Amniotic epithelial cell (primary cell): ENCODE measurements at regions not wholly inside any gene's neighbourhood (a gene's known extent, or its start where the extent isn't known, plus 50 kb on each side); places are given as distances from the start of the nearest gene placed in this dataset.

Experiments
- DNase-seq: peaks from one replicate; pipeline ENCODE4 v3.0.0-alpha.2; 2010; ENCODE audit warnings: low read depth

- no peak for DNase-seq
Measured at GRCh38 chr2:151197184-151198108, 64.2 kb downstream of the RBM43 start.

GRCh38 chr2:151193576-151193975 is 68.1 kb downstream of the RBM43 start:
- DNase-seq = no peak

GRCh38 chr2:151192681-151193080 is 69.0 kb downstream of the RBM43 start:
- no peak for DNase-seq

GRCh38 chr2:151191001-151191400 is 70.7 kb downstream of the RBM43 start:
- DNase-seq = no peak

GRCh38 chr2:151189125-151189524 is 72.5 kb downstream of the RBM43 start:
- no peak for DNase-seq

GRCh38 chr2:151186011-151186410 is 75.7 kb downstream of the RBM43 start:
- no peak for DNase-seq

GRCh38 chr2:151182899-151183809 is 78.5 kb downstream of the RBM43 start:
- DNase-seq = no peak

GRCh38 chr2:151182396-151182795 is 79.3 kb downstream of the RBM43 start:
- no peak for DNase-seq

GRCh38 chr2:151181524-151181923 is 80.1 kb downstream of the RBM43 start:
- DNase-seq = no peak

GRCh38 chr2:151180123-151180522 is 81.5 kb downstream of the RBM43 start:
- no peak for DNase-seq

GRCh38 chr2:151178207-151178606 is 83.5 kb downstream of the RBM43 start:
- DNase-seq = no peak

- DNase-seq = no peak
Measured at GRCh38 chr2:151177756-151178155, 83.9 kb downstream of the RBM43 start.

GRCh38 chr2:151176661-151177060 is 85.0 kb downstream of the RBM43 start:
- DNase-seq = no peak

GRCh38 chr2:151175864-151176263 is 85.8 kb downstream of the RBM43 start:
- DNase-seq = no peak

- DNase-seq = no peak
Measured at GRCh38 chr2:151174127-151174526, 87.5 kb downstream of the RBM43 start.

- DNase-seq = no peak
Measured at GRCh38 chr2:151171186-151171585, 90.5 kb downstream of the RBM43 start.

GRCh38 chr2:151166410-151166809 is 95.3 kb downstream of the RBM43 start:
- DNase-seq = no peak

GRCh38 chr2:151165105-151165684 is 96.5 kb downstream of the RBM43 start:
- DNase-seq = no peak

- DNase-seq = peak; percentile 66
Measured at GRCh38 chr2:151161821-151162551, 99.7 kb downstream of the RBM43 start.

- DNase-seq = no peak
Measured at GRCh38 chr2:151159109-151159662, 102.5 kb downstream of the RBM43 start.

- peak; percentile 48 for DNase-seq
Measured at GRCh38 chr2:151157000-151157735, 104.5 kb downstream of the RBM43 start.
